ENCODE measurements at regions not wholly inside any gene's neighbourhood (a gene's known extent, or its start where the extent isn't known, plus 50 kb on each side); places are given as distances from the start of the nearest gene placed in this dataset.

DNA sequence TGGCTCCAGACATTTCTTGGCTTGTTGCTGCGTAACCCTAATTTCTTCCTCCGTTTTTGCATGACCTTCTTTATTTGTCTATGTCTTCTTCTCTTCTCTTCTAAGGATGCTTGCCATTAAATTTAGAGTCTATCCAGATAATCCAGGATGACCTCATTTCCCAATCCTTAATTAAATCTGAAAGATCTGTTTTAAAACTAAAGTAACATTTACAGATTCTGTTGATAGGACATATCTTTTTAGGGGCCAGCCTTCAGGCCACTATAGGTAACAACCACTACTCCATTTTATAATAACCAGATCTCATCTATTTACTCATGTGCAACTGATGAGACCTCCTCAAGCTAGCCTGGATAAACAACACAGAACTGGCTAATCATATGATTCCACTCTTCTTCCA, 490.5 kb upstream of the SLC10A2 start:
- no peak for TF ChIP-seq CTCF (IDR thresholded peaks at IDR 0.05)
- no peak for TF ChIP-seq POLR2A (IDR thresholded peaks at IDR 0.05)
